K562 (cell line): ENCODE measurements at regions not wholly inside any gene's neighbourhood (a gene's known extent, or its start where the extent isn't known, plus 50 kb on each side); places are given as distances from the start of the nearest gene placed in this dataset.

Experiments used
- FOSL1 ChIP-seq: fragments of 200-800 bp; sonication (Bioruptor generic); conservative IDR thresholded peaks from 2 replicates; pipeline ENCODE4 v1.6.1; 2016; ENCODE audit warnings: missing genetic modification characterization, missing compliant biosample characterization
- GATA2 ChIP-seq: sonication (generic); formaldehyde crosslinking; IDR thresholded peaks from 2 replicates; pipeline ENCODE4 v1.4.0; 2020; ENCODE audit warnings: mild to moderate bottlenecking, missing genetic modification reagents
- JUN ChIP-seq, 2 experiments: sonication (generic) in 1 of 2; formaldehyde crosslinking in 1 of 2; IDR thresholded peaks; 2 replicates each; pipeline versions ENCODE4 v1.6.1 to v1.8.0; 2012 to 2022; ENCODE audit warnings: borderline replicate concordance in 2 of 2, mild to moderate bottlenecking in 2 of 2, improper control_type of control experiment in 1 of 2, low read depth in 1 of 2, low read length in 1 of 2, missing genetic modification reagents in 1 of 2
- KDM1A ChIP-seq, 2 experiments: fragments of 450-650 bp; IDR thresholded peaks; 2 replicates each; pipeline ENCODE4 v1.6.1; 2016; ENCODE audit warnings: mild to moderate bottlenecking in 2 of 2
- POLR2G ChIP-seq: fragments of 200-400 bp; formaldehyde crosslinking; IDR thresholded peaks from 2 replicates; pipeline ENCODE4 v1.6.1; 2017; ENCODE audit warnings: low read depth, mild to moderate bottlenecking, antibody characterized with exemption, low read length, moderate library complexity
- SP1 ChIP-seq: sonication (generic); formaldehyde crosslinking; IDR thresholded peaks from 2 replicates; pipeline ENCODE4 v1.8.1; 2022; ENCODE audit warnings: mild to moderate bottlenecking, missing genetic modification reagents
- ZFX ChIP-seq: sonication (generic); formaldehyde crosslinking; IDR thresholded peaks from 2 replicates; pipeline ENCODE4 v1.8.0; 2022; ENCODE audit warnings: mild to moderate bottlenecking, missing genetic modification reagents, moderate library complexity
- ZNF311 ChIP-seq: fragments of 250-450 bp; sonication (Bioruptor Pico); IDR thresholded peaks from 2 replicates; pipeline ENCODE4 v1.4.0; 2020; ENCODE audit warnings: mild to moderate bottlenecking, moderate library complexity
- TF ChIP-seq, protein P1 (sequence below), 3 experiments: IDR thresholded peaks in 2 of 3; conservative IDR thresholded peaks in 1 of 3; 2 replicates each; pipeline ENCODE4 v1.5.1; 2011 to 2012; ENCODE audit warnings: low read length in 3 of 3, mild to moderate bottlenecking in 3 of 3, control low read depth in 2 of 3, improper control_type of control experiment in 1 of 3, inconsistent platforms in 1 of 3, low read depth in 1 of 3, mixed read lengths in 1 of 3, moderate library complexity in 1 of 3; ENCODE audit not compliant: insufficient read depth in 2 of 3

DNA sequence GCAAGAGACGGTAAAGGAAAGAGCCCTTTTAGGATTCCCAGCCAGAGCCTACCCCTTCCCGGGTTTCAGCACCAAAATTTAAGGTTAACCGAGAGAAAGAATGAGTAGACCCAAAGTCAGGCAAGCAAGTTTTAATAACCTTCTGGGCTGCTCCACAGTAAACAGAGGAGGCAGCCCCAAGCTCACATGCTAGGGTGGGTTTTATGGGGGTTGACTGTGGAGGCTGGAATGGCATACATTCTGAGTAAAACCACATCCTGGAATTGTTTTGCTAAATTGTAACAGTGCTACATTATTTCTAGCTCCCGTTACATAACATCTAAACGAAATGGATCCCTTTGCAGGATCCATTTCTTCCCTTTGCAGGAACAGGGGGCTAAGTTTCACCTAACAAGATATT is 102.2 kb upstream of the USP9Y start:
- TF ChIP-seq, protein P1, sequence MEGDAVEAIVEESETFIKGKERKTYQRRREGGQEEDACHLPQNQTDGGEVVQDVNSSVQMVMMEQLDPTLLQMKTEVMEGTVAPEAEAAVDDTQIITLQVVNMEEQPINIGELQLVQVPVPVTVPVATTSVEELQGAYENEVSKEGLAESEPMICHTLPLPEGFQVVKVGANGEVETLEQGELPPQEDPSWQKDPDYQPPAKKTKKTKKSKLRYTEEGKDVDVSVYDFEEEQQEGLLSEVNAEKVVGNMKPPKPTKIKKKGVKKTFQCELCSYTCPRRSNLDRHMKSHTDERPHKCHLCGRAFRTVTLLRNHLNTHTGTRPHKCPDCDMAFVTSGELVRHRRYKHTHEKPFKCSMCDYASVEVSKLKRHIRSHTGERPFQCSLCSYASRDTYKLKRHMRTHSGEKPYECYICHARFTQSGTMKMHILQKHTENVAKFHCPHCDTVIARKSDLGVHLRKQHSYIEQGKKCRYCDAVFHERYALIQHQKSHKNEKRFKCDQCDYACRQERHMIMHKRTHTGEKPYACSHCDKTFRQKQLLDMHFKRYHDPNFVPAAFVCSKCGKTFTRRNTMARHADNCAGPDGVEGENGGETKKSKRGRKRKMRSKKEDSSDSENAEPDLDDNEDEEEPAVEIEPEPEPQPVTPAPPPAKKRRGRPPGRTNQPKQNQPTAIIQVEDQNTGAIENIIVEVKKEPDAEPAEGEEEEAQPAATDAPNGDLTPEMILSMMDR (IDR thresholded peaks at IDR 0.05 in 2 of 3, conservative IDR thresholded peaks at IDR 0.05 in 1 of 3; ENCODE audit: insufficient read depth in 2 of 3, low read depth in 1 of 3, low read length in 3 of 3), result no peak
- no peak for TF ChIP-seq SP1 (CRISPR knock-in tag)
- no peak for TF ChIP-seq FOSL1 (tag)
- TF ChIP-seq ZFX, result no peak
- no peak for TF ChIP-seq KDM1A (IDR thresholded peaks at IDR 0.05)
- TF ChIP-seq POLR2G, result no peak
- TF ChIP-seq JUN (IDR thresholded peaks at IDR 0.05; ENCODE audit: borderline replicate concordance, low read depth, low read length), result no peak
- no peak for TF ChIP-seq JUN (CRISPR knock-in tag; IDR thresholded peaks at IDR 0.05; ENCODE audit: borderline replicate concordance)
- no peak for TF ChIP-seq GATA2 (CRISPR knock-in tag)
- no peak for TF ChIP-seq ZNF311
